GM18498 (cell line): ENCODE measurements at regions not wholly inside any gene's neighbourhood (a gene's known extent, or its start where the extent isn't known, plus 50 kb on each side); places are given as distances from the start of the nearest gene placed in this dataset.
"Not testable (repeated sequence)": the region's sequence is repeated elsewhere in the genome, so short reads cannot be mapped to it uniquely, and the experiment has no call there.

Experiments
- ATAC-seq: cut with Tn5 transposase; IDR thresholded peaks from one replicate; pipeline ENCODE4 v1.9.1; 2021; ENCODE audit warnings: mild to moderate bottlenecking, moderate library complexity; ENCODE audit not compliant: unreplicated experiment

DNA sequence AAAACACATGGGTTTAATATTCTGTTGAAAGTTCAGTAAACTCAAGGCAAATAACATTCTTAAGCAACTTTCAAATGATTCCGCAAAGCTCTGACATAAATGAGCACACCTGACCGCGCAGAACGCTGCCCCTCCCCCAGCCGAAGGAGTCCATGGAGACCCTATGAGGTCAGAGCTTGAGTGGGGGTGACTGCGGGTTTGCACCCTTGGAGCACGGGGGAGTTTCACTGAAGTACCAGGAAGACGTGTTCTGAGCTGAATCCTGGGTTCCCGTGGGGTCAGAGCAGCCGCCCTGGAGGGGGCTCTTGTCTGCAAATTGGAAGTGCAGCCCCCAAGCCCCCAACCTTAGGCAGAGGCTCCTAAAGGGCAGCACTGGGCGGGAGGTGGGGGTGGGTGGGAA is 324.1 kb upstream of the SFSWAP start:
- ATAC-seq: no peak

DNA sequence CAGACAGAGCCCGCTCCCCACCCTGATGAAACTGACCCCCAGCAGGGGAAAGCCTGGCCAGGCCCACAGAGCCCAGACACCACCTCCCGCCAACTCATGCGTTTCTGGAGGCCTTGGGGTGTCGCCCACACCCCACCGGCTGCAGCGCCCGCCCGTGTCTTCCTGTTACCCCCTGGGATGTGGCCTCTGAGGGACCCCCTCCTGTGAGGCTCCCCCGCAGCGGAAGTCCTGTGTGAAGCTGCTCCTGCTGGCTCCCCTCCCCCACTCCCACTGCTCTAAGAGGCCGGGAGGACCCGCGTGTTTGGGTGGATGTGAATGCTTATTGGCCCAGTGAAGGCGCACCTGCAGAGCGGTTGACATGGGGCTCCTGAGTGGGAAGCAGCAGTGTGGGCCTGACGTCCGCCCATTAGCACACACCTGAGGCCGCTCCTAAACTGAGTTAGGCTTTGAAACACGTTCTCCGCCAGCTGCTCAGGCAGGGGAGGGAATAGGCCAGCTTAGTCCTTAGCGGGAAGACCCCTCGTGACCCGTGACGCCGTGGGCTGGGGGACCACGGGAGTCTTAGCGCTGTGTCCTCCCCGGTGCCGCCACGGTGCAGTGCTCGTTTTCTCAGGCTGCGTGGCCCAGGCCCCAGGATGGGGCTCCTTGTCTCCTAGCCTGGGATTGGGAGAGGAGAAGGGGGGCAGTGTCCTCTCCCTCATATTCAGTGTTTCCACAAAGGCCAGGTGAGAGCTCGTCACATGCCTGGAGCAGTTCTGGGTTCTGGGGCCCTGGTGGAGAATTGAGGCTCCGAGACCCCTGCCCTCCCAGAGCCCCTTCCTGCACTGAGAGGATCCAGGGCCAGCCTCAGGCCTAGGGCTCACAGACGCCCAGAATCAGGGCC is 323.4 kb upstream of the SFSWAP start:
- ATAC-seq: no peak

DNA sequence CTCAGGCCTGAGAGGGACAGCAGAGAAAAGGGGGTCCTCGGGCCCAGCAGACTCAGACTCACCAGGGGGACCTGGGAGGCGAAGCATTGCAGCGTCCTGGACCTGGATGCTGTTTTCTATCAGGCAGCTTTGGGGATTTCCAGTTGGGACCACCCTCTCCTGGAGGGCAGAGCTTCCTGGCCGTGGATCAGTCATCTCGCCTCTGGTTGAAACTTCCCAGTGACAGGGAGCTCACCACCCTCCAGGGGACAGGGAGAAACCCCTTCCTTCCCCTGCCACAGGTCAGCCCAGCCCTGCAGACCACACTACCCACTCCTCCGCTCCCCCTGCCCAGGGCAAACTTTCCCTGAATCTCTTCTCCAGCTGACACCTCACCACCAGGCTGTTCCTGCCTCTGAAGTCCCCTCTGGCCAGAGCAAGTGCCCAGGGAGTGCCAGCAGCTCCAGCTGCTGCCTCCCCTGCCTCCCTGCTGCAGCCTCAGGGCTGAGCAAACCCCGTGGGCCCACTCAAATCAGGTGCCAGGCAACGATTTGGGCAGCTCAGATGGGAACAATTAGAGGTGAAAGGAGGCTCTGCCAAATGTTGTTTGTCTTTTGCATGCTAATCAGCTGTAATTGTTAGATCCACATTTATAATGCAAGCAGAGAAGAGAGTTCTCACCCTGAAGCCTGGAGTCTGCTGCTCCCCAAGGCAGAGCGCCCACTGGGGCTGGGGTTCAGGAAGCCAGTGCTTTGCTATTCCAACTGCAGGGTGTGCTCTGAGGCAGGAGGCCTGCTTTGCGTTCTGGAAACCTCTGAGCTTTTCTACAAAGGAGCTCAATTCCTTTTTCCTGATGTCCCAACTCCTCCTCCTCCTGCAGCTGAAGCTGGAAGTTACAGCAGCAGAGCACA is 322.5 kb upstream of the SFSWAP start:
- ATAC-seq: not testable (repeated sequence)

DNA sequence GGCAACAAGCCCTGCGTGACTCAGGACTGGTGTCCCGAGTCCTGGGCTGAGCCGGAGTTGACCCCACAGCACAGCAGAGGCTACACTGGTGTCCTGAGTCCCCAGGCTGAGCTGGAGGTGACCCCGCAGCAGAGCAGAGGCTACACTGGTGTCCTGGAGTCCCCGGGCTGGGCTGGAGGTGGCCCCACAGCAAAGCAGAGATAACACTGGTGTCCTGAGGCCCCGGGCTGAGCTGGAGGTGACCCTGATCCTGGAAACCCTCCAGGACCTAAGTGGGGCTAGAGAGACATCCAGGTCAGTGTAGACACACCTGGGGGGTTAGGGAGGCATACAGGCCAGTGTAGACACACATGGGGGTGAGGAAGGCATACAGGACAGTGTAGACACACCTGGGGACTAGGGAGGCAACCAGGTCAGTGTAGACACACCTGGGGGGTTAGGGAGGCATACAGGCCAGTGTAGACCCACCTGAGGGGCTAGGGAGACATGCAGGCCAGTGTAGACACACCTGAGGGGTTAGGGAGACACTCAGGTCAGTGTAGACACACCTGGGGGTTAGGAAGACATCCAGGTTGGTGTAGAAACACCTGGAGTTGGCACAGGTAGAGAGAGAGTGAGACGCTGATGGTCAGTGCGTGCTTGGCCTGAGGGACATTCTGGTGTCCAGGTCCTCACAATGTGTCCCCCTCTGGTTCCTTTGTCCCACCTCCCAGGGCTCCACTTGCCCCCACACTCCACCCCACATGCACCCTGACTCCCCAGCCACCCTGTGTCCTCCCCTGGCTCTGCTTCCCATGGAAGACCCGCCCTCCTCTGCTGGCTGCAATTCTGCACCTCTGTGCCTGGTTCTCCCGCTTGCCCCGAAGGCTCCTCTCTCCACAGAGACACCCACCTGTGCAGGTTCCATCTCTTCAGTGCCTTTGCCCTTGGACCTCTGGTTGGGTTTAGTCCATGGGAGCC is 321.6 kb upstream of the SFSWAP start:
- ATAC-seq: no peak

DNA sequence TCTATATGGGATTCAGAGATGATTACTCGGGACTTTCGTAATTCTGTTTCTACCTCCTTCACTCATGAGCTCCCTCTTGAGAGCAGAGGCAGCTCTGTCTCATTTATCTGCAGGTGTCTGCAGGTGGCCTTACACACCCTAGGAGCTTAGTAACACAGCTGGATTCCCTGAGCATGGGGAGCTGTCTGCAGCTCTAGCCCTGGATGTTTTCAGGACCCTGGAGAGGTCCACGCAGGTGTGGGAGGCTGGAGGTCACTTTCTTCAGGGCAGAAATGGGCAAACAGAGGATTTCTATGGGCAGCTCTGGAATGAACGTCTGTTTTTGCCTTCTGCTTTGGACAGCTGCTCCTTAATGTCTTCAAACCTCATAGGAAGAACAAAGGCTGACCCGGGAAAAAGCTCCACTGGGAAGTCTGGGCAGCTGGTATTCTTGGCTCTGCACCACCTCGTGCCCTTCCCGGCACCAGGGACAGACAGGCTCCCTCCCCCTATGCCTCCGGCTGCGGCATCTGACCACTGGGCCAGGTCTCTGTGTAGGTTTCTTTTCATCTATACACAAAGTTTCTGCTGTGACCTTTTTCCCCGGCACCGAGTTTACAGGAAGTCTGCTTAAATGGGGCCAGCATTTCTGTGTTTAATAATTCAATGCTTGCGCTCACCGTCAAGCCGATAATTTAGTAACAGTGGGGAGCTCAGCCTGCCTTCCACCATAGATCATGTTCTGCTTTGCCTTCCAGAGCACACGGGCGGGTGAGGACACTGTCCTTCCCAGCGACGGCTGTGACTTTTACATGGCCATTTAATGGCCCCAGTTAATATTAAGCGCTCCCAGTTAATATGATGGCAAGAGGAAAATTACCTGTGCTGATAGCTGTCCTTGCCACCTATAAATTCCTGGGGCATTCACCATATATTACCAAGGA is 320.2 kb upstream of the SFSWAP start:
- no peak for ATAC-seq

DNA sequence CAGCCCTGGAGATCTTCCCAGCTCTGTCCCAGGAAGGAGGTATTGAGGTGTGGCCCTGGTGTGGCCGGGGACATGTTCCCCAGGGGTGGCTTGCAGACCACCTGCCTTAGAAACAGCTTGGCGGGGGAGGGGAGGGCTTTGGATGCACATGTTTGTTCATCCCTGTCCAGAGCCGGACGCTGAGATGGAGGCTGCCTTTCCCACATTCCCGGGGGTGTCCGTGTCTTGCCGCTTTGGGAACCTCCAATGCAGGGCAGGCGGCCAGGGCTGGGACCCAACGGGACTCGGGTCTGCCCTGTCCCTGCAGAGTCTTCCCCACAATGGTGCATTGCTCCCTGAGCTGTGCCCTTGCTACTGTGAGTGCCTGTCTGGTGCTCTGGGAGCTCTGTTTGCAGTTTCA is 319.5 kb upstream of the SFSWAP start:
- no peak for ATAC-seq

DNA sequence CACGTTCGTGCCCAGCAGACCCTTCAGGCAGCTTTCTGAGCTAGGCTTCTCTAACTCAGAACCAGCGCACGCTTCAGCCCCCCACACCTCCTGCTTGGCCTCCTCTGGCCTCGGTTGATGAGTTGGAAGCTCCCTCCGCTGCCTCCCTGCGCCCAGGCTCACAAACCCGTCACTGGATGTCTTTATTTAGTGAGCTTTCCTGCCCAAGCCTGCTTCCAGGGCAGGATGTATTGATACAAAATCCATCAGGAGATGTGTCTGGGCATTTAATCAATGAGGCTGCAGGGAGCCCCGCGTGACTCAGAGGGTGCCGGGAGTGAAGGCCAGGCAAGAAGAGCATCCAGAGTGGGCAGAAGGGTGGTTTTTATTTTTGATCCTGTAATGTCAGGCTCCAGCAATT is 316.1 kb upstream of the SFSWAP start:
- ATAC-seq: not testable (repeated sequence)

DNA sequence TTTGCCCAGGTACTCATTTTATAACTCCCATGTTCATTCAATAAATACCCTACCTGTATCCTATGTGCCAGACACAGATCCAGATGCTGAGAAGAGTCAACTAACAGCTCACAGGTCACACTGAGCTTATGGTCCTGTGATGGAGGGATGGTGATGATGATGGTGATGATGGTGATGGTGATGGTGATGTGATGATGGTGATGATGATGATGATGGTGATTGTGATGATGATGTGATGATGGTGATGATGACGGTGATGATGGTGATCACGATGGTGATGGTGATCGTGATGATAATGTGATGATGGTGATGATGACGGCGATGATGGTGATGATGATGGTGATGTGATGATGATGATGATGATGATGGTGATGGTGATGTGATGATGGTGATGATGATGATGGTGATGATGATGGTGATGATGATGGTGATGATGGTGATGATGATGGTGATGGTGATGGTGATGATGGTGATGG is 315.6 kb upstream of the SFSWAP start:
- ATAC-seq: not testable (repeated sequence)

DNA sequence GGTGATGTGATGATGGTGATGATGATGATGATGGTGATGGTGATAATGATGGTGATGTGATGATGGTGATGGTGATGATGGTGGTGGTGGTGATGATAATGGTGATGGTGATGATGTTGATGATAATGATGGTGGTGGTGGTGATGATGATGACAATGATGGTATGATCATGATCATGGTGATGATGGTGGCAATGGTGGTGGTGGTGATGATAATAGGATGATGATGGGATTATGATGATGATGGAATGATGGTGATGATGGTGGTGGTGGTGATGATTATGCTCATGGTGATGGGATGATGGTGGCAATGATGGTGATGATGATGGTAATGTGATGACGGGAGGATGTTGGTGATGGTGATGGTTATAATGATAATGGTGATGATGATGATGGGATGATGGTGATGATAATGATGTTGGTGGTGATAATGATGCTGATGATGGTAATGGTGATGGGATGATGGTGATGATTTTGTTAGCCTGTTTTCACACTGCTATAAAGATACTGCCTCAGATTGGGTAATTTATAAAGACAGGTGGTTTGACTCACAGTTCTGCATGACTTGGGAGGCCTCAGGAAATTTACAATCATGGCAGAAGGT is 314.8 kb upstream of the SFSWAP start:
- ATAC-seq: no peak

DNA sequence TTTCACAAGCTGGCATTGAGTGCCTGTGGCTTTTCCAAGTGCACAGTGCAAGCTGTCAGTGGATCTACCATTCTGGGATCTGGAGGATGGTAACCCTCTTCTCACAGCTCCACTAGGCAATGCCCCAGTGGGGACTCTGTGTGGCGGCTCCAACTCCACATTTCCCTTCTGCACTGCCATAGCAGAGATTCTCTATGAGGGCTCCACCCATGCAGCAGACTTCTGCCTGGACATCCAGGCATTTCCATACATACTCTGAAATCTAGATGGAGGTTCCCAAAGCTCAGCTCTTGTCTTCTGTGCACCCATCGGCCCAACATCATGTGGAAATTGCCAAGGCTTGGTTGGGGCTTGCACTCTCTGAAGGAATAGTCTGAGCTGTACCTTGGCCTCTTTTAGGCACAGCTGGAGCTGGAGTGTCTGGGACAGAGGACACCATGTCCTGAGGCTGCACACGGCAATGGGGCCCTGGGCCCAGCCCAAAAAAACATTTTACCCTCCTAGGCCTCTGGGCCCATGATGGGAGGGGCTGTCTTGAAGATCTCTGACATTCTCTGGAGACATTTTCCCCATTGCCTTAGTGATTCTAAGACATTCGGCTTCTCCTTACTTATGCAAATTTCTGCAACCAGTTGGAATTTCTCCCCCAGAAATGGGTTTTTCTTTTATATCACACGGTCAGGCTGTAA is 313.3 kb upstream of the SFSWAP start:
- no peak for ATAC-seq

DNA sequence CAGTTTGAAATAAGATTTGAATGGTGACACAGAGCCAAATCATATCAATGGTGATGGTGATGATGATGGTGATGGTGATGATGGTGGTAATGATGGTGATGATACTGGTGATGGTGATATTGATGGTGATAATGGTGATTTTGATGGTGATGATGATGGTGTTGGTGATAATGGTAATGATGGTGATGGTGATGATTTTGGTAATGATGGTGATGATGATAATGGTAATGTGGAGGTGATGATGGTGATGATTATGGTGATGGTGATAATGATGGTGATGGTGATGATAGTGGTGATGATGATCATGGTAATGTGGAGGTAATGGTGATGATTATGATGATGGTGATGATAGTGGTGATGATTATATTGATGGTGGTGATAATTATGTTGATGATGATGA is 311.9 kb upstream of the SFSWAP start:
- ATAC-seq: no peak

DNA sequence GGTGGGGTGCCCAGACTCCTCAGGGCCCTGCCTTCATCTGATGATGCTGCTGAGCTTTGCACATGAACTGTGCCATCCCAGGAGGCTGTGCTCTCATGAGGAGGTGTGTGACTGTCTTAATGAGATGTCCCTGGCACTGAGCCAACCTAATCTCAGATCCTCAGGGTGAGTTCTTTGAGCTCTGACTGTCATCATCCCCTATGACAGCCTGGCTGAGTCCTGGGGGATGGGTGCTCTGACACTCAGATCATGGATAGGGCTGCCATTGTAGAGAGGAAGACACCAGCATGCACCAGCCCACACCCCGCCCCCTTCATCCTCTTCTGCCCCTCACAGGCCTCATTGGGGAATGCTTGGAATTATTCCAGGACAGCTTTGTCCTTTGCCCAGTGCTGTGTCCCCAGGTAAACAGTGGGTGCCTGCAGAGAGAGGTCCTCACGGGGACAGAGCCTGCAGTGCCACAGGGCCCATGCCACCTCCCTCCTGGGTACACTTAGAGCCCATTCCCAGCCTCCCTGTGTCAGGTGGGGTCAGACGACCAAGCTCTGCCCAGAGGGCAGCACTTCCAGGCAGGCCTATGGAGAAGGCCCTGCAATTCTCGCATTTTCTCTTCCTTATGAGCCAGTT is 310.1 kb upstream of the SFSWAP start:
- not testable (repeated sequence) for ATAC-seq

DNA sequence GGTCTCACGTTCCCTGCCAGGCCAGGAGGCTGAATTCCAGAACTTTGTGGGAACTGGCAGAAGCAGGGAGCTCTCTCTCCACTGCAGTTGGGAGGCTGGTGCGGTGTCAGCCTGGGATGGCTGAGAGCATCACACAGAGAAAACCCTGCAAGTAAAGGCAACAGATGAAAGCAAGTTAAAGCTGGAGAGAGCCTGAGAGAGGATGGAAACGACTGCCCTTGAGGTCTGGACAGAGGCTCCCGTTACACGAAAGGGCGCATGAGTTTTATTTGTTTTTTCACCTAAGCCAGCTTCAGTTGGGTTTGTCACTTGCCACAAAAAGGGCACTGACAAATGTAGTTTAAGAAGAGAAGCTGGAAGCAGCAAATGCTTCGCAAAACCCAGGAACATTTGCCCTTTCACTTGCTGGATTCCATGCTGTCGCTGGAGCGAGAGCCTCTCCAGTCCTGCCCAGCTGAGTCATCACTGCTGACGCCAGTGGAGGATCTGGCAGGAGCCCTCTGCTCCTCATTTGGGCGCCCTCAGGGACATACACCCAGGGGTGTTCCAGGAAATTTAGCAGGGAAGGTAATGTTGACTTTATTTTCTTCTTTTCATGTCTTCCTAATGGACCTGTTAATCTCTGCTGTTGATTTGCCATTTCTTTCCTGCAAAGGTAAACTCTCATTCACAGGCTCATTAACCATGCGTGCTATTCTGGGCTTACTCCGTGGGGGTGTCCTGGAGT is 308.8 kb upstream of the SFSWAP start:
- not testable (repeated sequence) for ATAC-seq

DNA sequence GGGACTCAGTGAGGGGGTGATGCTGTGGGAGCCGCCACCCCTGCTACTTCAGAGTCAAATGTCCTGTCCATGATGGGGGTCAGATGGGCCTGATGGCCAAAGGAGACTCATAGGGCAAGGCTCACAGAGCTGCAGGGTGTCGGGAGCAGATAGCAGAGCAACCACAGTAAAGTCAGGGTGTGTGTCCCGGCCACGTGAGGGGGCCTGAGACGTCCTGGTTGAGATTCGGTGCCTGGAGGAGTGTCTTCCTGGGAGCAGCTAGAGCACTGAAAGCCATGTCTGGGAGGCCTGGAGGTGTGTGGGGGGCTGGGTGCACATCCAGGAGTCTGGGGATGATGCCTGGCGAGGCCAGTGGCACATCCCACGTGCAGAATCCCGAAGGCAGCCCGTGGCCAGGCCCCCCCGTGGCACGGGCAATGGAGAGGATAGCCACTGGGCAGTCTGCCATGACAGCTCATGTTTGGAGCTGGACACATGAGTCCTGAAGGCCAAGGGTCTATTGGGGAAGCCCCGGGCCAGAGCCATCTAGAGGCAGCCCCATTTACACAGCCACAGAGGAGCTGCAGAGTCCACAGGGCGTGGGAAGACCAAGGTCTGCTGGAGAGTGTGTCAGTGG is 308.0 kb upstream of the SFSWAP start:
- no peak for ATAC-seq

DNA sequence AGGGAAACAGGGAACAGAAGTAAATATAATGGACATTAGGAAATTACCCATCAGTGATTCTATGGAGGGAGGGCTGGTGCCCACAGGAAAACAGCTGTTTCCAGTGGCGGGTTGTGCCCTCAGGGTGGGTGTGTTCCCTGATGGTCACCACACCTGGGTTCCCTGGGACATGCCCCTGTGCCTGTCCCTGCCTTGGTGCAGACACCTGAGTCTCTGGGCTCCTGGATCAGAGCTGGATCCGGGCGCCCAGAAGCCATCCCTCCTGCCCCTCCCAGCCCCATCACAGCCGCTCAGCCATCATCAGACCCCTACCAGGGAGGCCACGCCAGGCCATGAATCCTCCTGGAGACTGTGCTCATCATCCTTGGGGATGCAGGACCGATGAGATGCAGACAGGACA is 307.2 kb upstream of the SFSWAP start:
- no peak for ATAC-seq

DNA sequence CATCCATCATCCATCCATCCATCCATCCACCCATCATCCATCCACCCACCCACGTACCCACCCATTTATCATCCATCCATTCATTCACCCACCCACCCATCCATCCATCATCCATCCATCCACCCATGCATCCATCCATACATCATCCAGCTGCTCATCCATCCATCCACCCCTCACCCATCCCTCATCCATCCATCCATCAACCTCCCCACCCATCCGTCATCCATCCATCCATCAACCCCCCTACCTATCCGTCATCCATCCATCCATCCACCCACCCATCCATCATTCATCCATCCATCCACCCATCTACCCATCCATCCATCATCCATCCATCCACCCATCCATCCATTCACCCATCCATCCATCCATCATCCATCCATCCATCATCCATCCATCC is 306.2 kb upstream of the SFSWAP start:
- no peak for ATAC-seq
